ENCODE measurements at regions not wholly inside any gene's neighbourhood (a gene's known extent, or its start where the extent isn't known, plus 50 kb on each side); places are given as distances from the start of the nearest gene placed in this dataset.

GRCh38 chr20:6480328-6481200 is 286.9 kb upstream of the BMP2 start:
- H3K27ac ChIP-seq (ENCODE audit: low read depth, low read length) = no peak overlapping the region
- H3K9me3 ChIP-seq (ENCODE audit: insufficient read depth, low read length) = no peaks in the 10 kb centered on the region
- no peak overlapping the region for H3K4me3 ChIP-seq (ENCODE audit: insufficient read depth, low read length, poor library complexity, severe bottlenecking)
- H3K9me2 ChIP-seq (replicated peaks; ENCODE audit: insufficient read depth, low read length) = no peaks in the 10 kb centered on the region
- H3K79me2 ChIP-seq (ENCODE audit: insufficient read depth, low read length) = no peaks in the 10 kb centered on the region
- no peaks in the 10 kb centered on the region for H3F3A ChIP-seq (ENCODE audit: insufficient read depth)
- no peak overlapping the region for H3K9ac ChIP-seq (ENCODE audit: low read length)
- H3K36me3 ChIP-seq (ENCODE audit: low read length) = no peaks in the 10 kb centered on the region
- H2AFZ ChIP-seq (ENCODE audit: low read depth, low read length, severe bottlenecking) = no peak overlapping the region
- H4K20me1 ChIP-seq (ENCODE audit: low read depth, low read length) = no peaks in the 10 kb centered on the region
- no peaks in the 10 kb centered on the region for H3K27me3 ChIP-seq (ENCODE audit: low read length)
- H3K4me2 ChIP-seq (ENCODE audit: low read depth, low read length, poor library complexity, severe bottlenecking) = no peak overlapping the region
- TF ChIP-seq, protein P1, sequence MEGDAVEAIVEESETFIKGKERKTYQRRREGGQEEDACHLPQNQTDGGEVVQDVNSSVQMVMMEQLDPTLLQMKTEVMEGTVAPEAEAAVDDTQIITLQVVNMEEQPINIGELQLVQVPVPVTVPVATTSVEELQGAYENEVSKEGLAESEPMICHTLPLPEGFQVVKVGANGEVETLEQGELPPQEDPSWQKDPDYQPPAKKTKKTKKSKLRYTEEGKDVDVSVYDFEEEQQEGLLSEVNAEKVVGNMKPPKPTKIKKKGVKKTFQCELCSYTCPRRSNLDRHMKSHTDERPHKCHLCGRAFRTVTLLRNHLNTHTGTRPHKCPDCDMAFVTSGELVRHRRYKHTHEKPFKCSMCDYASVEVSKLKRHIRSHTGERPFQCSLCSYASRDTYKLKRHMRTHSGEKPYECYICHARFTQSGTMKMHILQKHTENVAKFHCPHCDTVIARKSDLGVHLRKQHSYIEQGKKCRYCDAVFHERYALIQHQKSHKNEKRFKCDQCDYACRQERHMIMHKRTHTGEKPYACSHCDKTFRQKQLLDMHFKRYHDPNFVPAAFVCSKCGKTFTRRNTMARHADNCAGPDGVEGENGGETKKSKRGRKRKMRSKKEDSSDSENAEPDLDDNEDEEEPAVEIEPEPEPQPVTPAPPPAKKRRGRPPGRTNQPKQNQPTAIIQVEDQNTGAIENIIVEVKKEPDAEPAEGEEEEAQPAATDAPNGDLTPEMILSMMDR (IDR thresholded peaks at IDR 0.05; ENCODE audit: insufficient read depth, low read length, poor library complexity, severe bottlenecking) = no peak
- no peak for TF ChIP-seq EZH2phosphoT487 (conservative IDR thresholded peaks at IDR 0.05; ENCODE audit: low read length)

GRCh38 chr20:6473197-6473596 is 294.3 kb upstream of the BMP2 start:
- H3K36me3 ChIP-seq (ENCODE audit: low read length) = no peaks in the 10 kb centered on the region
- H3K79me2 ChIP-seq (ENCODE audit: insufficient read depth, low read length) = no peaks in the 10 kb centered on the region
- no peak overlapping the region for H3K4me2 ChIP-seq (ENCODE audit: low read depth, low read length, poor library complexity, severe bottlenecking)
- H2AFZ ChIP-seq (ENCODE audit: low read depth, low read length, severe bottlenecking) = no peak overlapping the region
- TF ChIP-seq EZH2phosphoT487 (conservative IDR thresholded peaks at IDR 0.05; ENCODE audit: low read length) = no peak
- TF ChIP-seq, protein P1 (IDR thresholded peaks at IDR 0.05; ENCODE audit: insufficient read depth, low read length, poor library complexity, severe bottlenecking) = no peak
- H3K9me2 ChIP-seq (replicated peaks; ENCODE audit: insufficient read depth, low read length) = no peaks in the 10 kb centered on the region
- H3K27me3 ChIP-seq (ENCODE audit: low read length) = no peaks in the 10 kb centered on the region
- H3K4me3 ChIP-seq (ENCODE audit: insufficient read depth, low read length, poor library complexity, severe bottlenecking) = no peak overlapping the region
- H3K9ac ChIP-seq (ENCODE audit: low read length) = no peak overlapping the region
- no peaks in the 10 kb centered on the region for H4K20me1 ChIP-seq (ENCODE audit: low read depth, low read length)
- H3K27ac ChIP-seq (ENCODE audit: low read depth, low read length) = no peak overlapping the region
- H3F3A ChIP-seq (ENCODE audit: insufficient read depth) = no peaks in the 10 kb centered on the region
- no peaks in the 10 kb centered on the region for H3K9me3 ChIP-seq (ENCODE audit: insufficient read depth, low read length)

GRCh38 chr20:6471871-6472270 is 295.6 kb upstream of the BMP2 start:
- H3F3A ChIP-seq (ENCODE audit: insufficient read depth) = no peaks in the 10 kb centered on the region
- no peaks in the 10 kb centered on the region for H3K27me3 ChIP-seq (ENCODE audit: low read length)
- H3K27ac ChIP-seq (ENCODE audit: low read depth, low read length) = no peak overlapping the region
- H2AFZ ChIP-seq (ENCODE audit: low read depth, low read length, severe bottlenecking) = no peak overlapping the region
- no peaks in the 10 kb centered on the region for H3K36me3 ChIP-seq (ENCODE audit: low read length)
- no peaks in the 10 kb centered on the region for H3K9me2 ChIP-seq (replicated peaks; ENCODE audit: insufficient read depth, low read length)
- no peak overlapping the region for H3K9ac ChIP-seq (ENCODE audit: low read length)
- H4K20me1 ChIP-seq (ENCODE audit: low read depth, low read length) = no peaks in the 10 kb centered on the region
- H3K9me3 ChIP-seq (ENCODE audit: insufficient read depth, low read length) = no peaks in the 10 kb centered on the region
- H3K4me2 ChIP-seq (ENCODE audit: low read depth, low read length, poor library complexity, severe bottlenecking) = no peak overlapping the region
- no peak overlapping the region for H3K4me3 ChIP-seq (ENCODE audit: insufficient read depth, low read length, poor library complexity, severe bottlenecking)
- no peaks in the 10 kb centered on the region for H3K79me2 ChIP-seq (ENCODE audit: insufficient read depth, low read length)
- TF ChIP-seq, protein P1 (IDR thresholded peaks at IDR 0.05; ENCODE audit: insufficient read depth, low read length, poor library complexity, severe bottlenecking) = no peak
- no peak for TF ChIP-seq EZH2phosphoT487 (conservative IDR thresholded peaks at IDR 0.05; ENCODE audit: low read length)

Measured in SU-DHL-6 (cell line).